ENCODE measurements at regions not wholly inside any gene's neighbourhood (a gene's known extent, or its start where the extent isn't known, plus 50 kb on each side); places are given as distances from the start of the nearest gene placed in this dataset.
"Not testable (repeated sequence)": the region's sequence is repeated elsewhere in the genome, so short reads cannot be mapped to it uniquely, and the experiment has no call there.

DNA sequence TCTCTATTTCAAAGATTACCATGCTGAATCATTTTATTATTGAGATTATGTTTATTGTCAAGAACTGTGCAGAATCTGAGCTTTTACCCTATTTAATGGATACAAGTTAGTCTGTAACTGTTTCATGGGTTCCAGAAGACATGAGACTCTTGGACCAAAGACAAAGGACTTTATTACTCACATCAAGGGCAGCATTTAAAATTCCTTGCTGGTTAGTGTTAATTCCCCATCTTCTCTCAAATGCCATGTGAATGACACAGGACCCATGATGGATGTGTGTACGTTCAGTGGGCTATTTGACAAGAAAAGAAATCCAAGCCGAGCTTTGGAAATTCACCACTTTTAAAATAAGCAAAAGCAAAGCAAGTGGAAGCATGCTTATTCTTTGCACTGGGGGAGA lies 139.9 kb downstream of the PCDH20 start:
- Histone ChIP-seq H3K27ac (ENCODE audit: low read depth, low read length) (no peak overlapping the region), H3K36me3 (ENCODE audit: control insufficient read depth, low read length) (no peaks in the 10 kb centered on the region), H3F3A (ENCODE audit: control insufficient read depth, insufficient read depth) (no peaks in the 10 kb centered on the region), H3K4me1 (ENCODE audit: control insufficient read depth, low read length) (no peaks in the 10 kb centered on the region), H3K79me2 (ENCODE audit: control insufficient read depth, low read length) (no peaks in the 10 kb centered on the region), H3K9me3 (ENCODE audit: control insufficient read depth, insufficient read depth, low read length) (no peaks in the 10 kb centered on the region), H3K27me3 (ENCODE audit: control insufficient read depth, low read length) (no peaks in the 10 kb centered on the region), H3K4me3 (ENCODE audit: low read length) (no peak overlapping the region), H3K9me2 (replicated peaks; ENCODE audit: control insufficient read depth, low read length) (no peaks in the 10 kb centered on the region), H3K4me2 (ENCODE audit: low read length) (no peak overlapping the region), H4K20me1 (ENCODE audit: control insufficient read depth, insufficient read depth, low read depth, low read length) (no peaks in the 10 kb centered on the region)
- no peak for TF ChIP-seq EZH2phosphoT487 (IDR thresholded peaks at IDR 0.05; ENCODE audit: borderline replicate concordance, low read length)
- TF ChIP-seq, protein P1, sequence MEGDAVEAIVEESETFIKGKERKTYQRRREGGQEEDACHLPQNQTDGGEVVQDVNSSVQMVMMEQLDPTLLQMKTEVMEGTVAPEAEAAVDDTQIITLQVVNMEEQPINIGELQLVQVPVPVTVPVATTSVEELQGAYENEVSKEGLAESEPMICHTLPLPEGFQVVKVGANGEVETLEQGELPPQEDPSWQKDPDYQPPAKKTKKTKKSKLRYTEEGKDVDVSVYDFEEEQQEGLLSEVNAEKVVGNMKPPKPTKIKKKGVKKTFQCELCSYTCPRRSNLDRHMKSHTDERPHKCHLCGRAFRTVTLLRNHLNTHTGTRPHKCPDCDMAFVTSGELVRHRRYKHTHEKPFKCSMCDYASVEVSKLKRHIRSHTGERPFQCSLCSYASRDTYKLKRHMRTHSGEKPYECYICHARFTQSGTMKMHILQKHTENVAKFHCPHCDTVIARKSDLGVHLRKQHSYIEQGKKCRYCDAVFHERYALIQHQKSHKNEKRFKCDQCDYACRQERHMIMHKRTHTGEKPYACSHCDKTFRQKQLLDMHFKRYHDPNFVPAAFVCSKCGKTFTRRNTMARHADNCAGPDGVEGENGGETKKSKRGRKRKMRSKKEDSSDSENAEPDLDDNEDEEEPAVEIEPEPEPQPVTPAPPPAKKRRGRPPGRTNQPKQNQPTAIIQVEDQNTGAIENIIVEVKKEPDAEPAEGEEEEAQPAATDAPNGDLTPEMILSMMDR (IDR thresholded peaks at IDR 0.05; ENCODE audit: low read depth, low read length, poor library complexity, severe bottlenecking): no peak

DNA sequence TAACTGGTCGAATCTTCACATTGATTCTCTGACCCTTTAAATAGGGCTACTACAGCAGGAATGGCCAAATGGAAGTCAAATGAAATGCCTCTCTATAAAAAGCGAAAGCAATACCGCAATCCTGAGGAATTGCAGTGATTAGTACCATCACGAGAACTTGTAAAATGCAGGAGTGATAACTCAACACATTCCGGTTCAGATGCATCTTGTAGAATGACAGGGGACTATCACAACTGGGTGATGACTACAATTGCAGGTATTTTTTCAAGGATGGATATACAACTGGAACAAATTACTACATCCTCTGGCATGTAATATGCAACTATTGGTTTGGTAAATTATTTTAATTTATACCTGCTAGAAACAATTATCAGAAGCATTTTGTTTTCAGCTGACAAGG lies 140.4 kb downstream of the PCDH20 start:
- no peaks in the 10 kb centered on the region for H3K36me3 ChIP-seq (ENCODE audit: control insufficient read depth, low read length)
- TF ChIP-seq, protein P1 (IDR thresholded peaks at IDR 0.05; ENCODE audit: low read depth, low read length, poor library complexity, severe bottlenecking): no peak
- TF ChIP-seq EZH2phosphoT487 (IDR thresholded peaks at IDR 0.05; ENCODE audit: borderline replicate concordance, low read length): no peak
- no peaks in the 10 kb centered on the region for H4K20me1 ChIP-seq (ENCODE audit: control insufficient read depth, insufficient read depth, low read depth, low read length)
- no peaks in the 10 kb centered on the region for H3K4me1 ChIP-seq (ENCODE audit: control insufficient read depth, low read length)
- no peaks in the 10 kb centered on the region for H3K79me2 ChIP-seq (ENCODE audit: control insufficient read depth, low read length)
- H3F3A ChIP-seq (ENCODE audit: control insufficient read depth, insufficient read depth): no peaks in the 10 kb centered on the region
- no peaks in the 10 kb centered on the region for H3K9me3 ChIP-seq (ENCODE audit: control insufficient read depth, insufficient read depth, low read length)
- no peak overlapping the region for H3K4me3 ChIP-seq (ENCODE audit: low read length)
- no peaks in the 10 kb centered on the region for H3K27me3 ChIP-seq (ENCODE audit: control insufficient read depth, low read length)
- no peak overlapping the region for H3K27ac ChIP-seq (ENCODE audit: low read depth, low read length)
- H3K9me2 ChIP-seq (replicated peaks; ENCODE audit: control insufficient read depth, low read length): no peaks in the 10 kb centered on the region
- H3K4me2 ChIP-seq (ENCODE audit: low read length): no peak overlapping the region

DNA sequence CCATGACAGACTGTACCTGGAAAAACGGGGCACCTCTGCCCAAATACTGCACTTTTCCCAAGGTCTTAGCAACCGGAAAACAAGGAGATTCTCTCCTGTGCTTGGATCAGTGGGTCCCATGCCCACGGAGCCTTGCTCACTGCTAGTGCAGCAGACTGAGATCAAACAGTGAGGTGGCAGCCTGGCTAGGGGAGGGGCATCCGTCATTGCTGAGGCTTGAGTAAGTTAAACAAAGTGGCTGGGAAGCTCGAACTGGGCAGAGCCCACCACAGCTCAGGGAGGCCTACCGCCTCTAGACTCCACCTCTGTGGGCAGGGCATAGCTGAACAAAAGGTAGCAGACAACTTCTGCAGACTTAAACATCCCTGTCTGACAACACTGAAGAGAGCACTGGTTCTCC lies 148.8 kb downstream of the PCDH20 start:
- H3K27ac ChIP-seq (ENCODE audit: low read depth, low read length); H3K9me2 ChIP-seq (replicated peaks; ENCODE audit: control insufficient read depth, low read length); H3K79me2 ChIP-seq (ENCODE audit: control insufficient read depth, low read length); H3K4me2 ChIP-seq (ENCODE audit: low read length); H4K20me1 ChIP-seq (ENCODE audit: control insufficient read depth, insufficient read depth, low read depth, low read length); H3F3A ChIP-seq (ENCODE audit: control insufficient read depth, insufficient read depth); H3K9me3 ChIP-seq (ENCODE audit: control insufficient read depth, insufficient read depth, low read length); H3K27me3 ChIP-seq (ENCODE audit: control insufficient read depth, low read length); H3K36me3 ChIP-seq (ENCODE audit: control insufficient read depth, low read length); H3K4me3 ChIP-seq (ENCODE audit: low read length); H3K4me1 ChIP-seq (ENCODE audit: control insufficient read depth, low read length): not testable (repeated sequence)

DNA sequence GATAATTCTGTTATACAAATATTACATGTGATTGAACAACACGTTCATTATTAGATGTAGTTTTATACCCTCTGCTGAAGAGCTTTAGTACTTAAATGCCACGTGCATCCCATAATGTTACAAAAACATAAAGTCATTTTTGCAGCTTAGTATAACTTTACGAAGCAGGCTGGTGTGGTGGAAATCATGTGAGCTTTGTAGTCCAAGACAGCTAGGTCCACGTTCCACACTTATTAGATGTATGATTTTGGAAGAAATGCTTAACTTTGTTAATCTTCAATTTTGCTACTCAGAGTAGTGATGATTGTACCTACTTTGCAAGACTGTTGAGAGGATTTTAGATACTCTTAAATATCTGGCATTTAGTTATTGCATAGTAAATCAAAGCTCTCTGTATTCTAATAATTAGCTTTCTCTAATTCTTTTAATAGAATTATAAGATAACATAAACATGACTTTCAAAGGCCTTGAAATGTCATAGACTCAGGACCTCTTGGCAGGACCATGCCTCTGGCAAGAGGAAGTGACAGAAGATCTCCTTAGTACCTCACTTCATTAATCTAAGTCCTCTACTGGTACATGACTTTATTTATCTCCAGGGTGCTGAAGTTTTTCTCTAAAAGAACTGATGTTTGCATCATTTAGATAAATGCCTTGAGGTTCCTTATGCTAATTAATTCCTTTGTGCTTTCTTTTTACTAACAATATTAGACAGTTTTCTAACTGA lies 153.7 kb downstream of the PCDH20 start:
- H3K4me3 ChIP-seq (ENCODE audit: low read length): no peak overlapping the region

More for the DNA sequence above, 153.7 kb downstream of the PCDH20 start:
- H4K20me1 ChIP-seq (ENCODE audit: control insufficient read depth, insufficient read depth, low read depth, low read length): no peaks in the 10 kb centered on the region
- H3F3A ChIP-seq (ENCODE audit: control insufficient read depth, insufficient read depth): no peaks in the 10 kb centered on the region
- H3K4me1 ChIP-seq (ENCODE audit: control insufficient read depth, low read length): no peaks in the 10 kb centered on the region
- no peaks in the 10 kb centered on the region for H3K79me2 ChIP-seq (ENCODE audit: control insufficient read depth, low read length)
- no peaks in the 10 kb centered on the region for H3K27me3 ChIP-seq (ENCODE audit: control insufficient read depth, low read length)
- no peaks in the 10 kb centered on the region for H3K36me3 ChIP-seq (ENCODE audit: control insufficient read depth, low read length)
- H3K27ac ChIP-seq (ENCODE audit: low read depth, low read length): no peak overlapping the region
- H3K9me3 ChIP-seq (ENCODE audit: control insufficient read depth, insufficient read depth, low read length): no peaks in the 10 kb centered on the region
- H3K4me2 ChIP-seq (ENCODE audit: low read length): no peak overlapping the region
- no peaks in the 10 kb centered on the region for H3K9me2 ChIP-seq (replicated peaks; ENCODE audit: control insufficient read depth, low read length)
- no peak for TF ChIP-seq EZH2phosphoT487 (IDR thresholded peaks at IDR 0.05; ENCODE audit: borderline replicate concordance, low read length)
- TF ChIP-seq, protein P1 (IDR thresholded peaks at IDR 0.05; ENCODE audit: low read depth, low read length, poor library complexity, severe bottlenecking): no peak

Measured in DOHH2 (cell line).